ENCODE measurements at regions not wholly inside any gene's neighbourhood (a gene's known extent, or its start where the extent isn't known, plus 50 kb on each side); places are given as distances from the start of the nearest gene placed in this dataset.
"Not testable (repeated sequence)": the region's sequence is repeated elsewhere in the genome, so short reads cannot be mapped to it uniquely, and the experiment has no call there.

- no peak for TF ChIP-seq ZFX (IDR thresholded peaks at IDR 0.05; ENCODE audit: borderline replicate concordance)
- no peak for TF ChIP-seq CTCF (IDR thresholded peaks at IDR 0.05)
- H3K27ac ChIP-seq: no peak overlapping the region
These were observed 429.1 kb upstream of the HTR1E start for GRCh38 chr6:86508230-86508629.

DNA sequence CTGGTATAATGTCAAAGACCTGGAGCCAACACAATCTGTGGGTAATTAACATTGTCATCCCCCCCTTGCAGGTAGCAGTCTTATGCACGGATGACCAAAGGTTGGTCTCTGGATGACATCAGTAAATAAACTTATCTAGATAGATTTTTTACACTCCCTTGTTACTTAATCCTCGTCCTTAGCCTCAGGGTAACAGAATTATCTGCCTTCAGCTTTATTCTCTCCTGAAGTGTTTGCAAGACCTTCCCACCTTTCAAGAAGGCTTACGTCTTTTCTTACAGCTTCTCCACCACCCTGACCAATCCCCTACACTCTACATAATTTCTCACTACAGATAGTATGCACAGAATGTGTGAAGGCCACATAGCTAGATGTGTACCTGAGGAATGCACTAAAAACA is 434.8 kb upstream of the HTR1E start:
- no peak overlapping the region for H3K27ac ChIP-seq
- no peak for TF ChIP-seq ZFX (IDR thresholded peaks at IDR 0.05; ENCODE audit: borderline replicate concordance)
- no peak for TF ChIP-seq CTCF (IDR thresholded peaks at IDR 0.05)

GRCh38 chr6:86500035-86500434 is 437.3 kb upstream of the HTR1E start:
- TF ChIP-seq CTCF (IDR thresholded peaks at IDR 0.05) (no peak), ZFX (IDR thresholded peaks at IDR 0.05; ENCODE audit: borderline replicate concordance) (no peak)
- H3K27ac ChIP-seq: no peak overlapping the region

DNA sequence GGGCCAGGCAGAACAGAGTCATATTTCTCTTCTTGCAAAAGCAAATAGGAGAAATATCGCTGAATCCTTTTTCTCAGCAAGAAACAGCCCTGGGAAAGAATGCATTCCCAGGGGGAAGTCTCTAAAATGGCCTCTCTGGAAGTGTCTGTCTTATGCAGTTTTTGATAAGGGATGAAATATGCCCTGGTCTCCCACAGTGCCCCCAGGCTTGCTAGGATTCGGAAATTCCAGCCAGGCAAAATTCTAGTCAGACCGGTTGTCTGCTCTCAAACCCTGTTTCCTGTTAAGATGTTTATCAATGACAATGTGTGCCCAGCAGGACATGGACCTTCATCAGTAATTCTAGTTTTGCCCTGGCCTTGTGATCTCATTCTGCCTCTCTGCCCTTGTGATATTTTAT is 448.3 kb upstream of the HTR1E start:
- not testable (repeated sequence) for H3K27ac ChIP-seq

- no peak overlapping the region for H3K27ac ChIP-seq
- TF ChIP-seq ZFX (IDR thresholded peaks at IDR 0.05; ENCODE audit: borderline replicate concordance): no peak
- TF ChIP-seq CTCF (IDR thresholded peaks at IDR 0.05): no peak
These were observed 449.6 kb upstream of the HTR1E start for GRCh38 chr6:86487660-86488221.

DNA sequence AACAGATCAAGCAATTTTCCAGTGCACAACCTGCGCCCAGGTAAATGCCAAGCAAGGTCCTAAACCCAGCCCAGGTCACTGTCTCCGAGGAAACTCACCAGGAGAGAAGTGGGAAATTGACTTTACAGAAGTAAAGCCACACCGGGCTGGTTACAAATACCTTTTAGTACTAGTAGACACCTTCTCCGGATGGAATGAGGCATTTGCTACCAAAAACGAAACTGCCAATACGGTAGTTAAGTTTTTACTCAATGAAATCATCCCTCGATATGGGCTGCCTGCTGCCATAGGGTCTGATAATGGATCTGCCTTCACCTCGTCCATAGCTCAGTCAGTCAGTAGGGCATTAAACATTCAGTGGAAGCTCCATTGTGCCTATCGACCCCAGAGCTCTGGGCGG is 459.0 kb upstream of the HTR1E start:
- not testable (repeated sequence) for H3K27ac ChIP-seq

DNA sequence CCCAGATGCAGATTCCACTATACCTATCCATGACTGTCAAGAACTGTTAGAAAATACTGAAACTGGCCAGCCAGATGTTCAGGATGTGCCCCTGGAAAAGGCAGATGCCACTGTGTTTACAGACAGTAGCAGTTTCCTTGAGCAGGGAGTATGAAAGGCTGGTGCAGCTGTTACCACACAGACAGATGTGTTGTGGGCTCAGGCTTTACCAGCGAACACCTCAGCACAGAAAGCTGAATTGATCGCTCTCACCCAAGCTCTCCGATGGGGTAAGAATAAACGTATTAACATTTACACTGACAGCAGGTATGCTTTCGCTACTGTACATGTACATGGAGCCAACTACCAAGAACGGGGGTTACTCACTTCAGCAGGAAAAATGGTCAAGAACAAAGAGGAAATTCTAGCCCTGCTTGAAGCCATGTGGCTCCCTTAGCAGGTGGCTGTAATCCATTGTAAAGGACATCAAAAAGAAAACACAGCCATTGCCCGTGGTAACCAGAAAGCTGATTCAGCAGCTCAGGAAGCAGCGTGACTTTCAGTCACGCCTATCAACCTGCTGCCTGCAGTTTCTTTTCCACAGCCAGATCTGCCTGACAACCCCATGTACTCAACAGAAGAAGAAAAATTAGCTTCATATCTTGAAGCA is 459.7 kb upstream of the HTR1E start:
- H3K27ac ChIP-seq: no peak overlapping the region
- no peak for TF ChIP-seq CTCF (IDR thresholded peaks at IDR 0.05)
- TF ChIP-seq ZFX (IDR thresholded peaks at IDR 0.05; ENCODE audit: borderline replicate concordance): no peak

DNA sequence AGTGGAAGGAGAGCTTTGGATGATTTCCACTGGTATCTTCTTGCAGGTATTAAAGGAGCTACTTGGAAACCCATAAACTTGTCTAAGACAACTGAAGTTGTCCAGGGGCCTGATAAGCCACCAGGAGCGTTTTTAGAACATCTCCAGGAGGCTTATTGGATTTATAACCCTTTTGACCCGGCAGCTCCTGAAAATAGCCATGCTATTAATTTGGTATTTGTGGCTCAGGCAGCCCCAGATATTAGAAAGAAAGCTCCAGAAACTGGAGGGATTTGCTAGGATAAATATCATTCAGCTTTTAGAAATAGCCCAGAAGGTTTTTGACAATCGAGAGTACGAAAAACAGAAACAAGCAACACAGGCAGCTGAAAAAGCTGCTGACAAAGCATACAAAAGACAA is 461.0 kb upstream of the HTR1E start:
- no peak for TF ChIP-seq CTCF (IDR thresholded peaks at IDR 0.05)
- no peak for TF ChIP-seq ZFX (IDR thresholded peaks at IDR 0.05; ENCODE audit: borderline replicate concordance)
- no peak overlapping the region for H3K27ac ChIP-seq

Measured in 22Rv1 (cell line).